ENCODE measurements at regions not wholly inside any gene's neighbourhood (a gene's known extent, or its start where the extent isn't known, plus 50 kb on each side); places are given as distances from the start of the nearest gene placed in this dataset.
A peak's percentile ranks its signal among the peaks of the same experiment; 100 is the strongest.

DNA sequence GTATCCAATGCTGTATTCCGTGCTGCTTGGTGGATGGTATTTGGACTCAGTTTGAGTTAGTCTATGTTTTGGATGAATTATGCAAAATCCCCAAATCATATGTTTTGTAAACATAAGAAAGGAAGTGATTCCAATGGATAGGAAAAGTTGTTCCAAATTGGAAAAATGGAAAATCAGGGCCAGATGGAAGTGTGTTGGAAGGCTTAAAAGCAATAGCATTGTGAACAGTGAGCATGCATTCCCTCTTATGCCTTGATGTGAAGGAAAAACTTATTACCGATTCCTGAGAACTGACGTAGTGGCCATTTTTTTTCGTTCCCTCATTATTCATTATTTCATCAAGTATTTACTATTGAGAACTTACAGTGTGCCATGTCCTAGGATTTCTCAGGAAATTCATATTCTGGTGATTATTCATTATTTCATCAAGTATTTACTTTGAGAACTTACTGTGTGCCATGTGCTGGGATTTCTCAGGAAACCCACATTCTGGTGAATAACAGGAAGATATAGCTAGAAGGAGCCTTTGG, 144.1 kb upstream of the TPRG1 start:
- ATAC-seq = no peak
- DNase-seq = no peak

DNA sequence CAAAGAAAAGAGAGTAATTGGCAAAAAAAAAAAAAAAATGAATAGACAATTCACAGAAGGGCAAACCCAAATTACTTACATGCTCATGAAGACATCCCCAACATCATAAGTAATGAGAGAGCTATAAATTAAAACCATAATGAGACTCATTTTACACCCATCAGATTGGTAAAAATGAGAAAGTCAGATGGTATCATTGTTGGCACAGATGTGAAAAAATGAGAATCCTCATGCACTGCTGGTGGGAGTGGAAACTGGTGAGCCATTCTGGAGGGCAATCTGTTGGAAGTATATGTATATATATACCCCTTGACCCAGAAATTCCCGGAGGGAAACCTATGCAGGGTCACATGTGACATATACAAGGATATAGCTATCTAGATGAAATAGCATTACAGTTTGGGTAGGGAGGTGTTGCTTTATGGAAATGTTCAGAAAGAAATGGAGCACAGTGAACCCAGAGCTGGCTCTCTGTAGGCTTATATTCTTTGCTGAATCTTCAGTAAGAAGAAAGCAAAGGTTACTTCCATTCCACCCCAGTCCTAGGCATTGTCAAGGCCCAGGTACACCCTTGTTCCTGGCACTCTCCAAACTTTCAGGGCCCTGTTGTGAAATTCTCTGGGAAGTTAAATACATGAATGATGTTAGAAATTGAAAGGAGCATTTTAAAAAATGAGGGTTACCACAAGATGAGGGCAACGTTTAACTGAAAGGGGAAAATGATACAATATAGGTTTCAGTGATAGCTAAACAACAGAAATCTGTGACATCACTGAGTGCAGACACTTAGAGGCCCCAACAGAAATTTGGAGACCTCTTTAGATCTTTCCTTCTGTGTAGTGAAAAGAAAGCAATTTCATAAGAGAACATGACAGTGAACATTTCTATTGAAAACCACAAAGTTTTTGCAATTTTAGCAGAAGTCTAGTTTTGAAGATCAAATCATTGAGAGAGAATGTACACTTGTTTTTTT, 132.7 kb upstream of the TPRG1 start:
- no peak for ATAC-seq
- intact Hi-C loops (cut with DNase I, micrococcal nuclease) = no loop called here
- no peak for DNase-seq

More for the DNA sequence above, 144.1 kb upstream of the TPRG1 start:
- intact Hi-C loops (cut with DNase I, micrococcal nuclease) = no loop called here

DNA sequence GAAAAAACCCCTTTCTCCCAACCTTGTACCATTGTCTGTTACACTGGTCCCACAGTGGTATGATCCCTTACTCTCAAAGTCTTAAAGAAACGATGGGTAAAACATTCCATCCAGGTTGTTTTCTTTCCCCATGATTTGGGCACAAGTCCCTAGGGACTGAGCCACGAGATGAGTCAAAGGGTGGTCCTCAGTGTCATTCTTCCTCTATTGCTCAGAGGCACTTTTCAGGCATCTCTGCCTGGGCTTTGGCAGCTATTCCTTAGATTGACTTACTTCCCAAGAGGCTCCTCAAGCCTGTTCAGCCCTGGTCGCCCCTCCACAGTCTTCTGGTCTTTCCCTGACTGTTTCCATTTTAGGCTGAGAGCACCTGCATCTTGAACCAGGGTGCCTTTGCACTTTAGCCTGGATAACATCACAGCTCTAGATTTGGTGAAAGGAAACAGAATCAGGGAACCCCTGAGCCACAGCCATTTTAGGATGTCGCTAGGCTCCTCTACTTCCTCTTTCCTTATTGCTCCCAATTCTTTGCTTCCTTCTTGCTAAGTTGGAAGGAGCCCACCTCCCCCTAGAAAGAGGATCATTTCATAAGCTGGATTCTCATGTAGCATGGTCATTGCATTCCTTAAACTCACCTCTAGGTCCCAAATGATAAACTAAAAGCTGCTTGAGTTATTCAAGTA, 131.0 kb upstream of the TPRG1 start:
- DNase-seq = no peak
- no peak for ATAC-seq
- intact Hi-C loops (cut with DNase I, micrococcal nuclease) = no loop called here

DNA sequence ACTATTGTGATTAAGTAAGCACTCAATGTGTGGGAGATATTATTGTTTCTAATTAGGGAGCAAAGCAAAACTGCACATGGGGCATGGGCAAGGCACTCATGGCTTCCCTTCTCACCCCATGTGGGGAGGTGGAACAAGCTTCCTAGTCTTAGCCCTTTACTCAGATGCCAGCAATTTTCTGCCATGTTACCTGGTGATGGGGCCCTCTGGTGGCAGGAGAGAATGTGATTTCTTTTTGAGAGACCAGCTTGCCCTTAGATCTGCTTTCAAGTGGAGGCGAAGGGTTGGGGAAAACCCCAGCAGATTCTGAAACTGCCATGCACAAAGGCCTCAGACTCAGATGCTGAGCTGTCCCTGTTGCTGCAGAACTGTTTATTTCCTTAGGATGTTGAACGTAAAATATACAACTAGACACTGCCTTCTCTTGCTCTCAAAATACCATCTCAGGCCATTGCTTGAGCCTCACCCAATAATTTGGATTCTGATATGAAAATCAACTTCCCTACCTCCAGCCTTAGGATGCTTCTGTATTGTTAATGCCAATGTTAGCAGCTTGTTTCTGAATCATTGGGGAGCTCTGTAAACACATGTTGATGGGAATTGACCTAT, 130.2 kb upstream of the TPRG1 start:
- intact Hi-C loops (cut with DNase I, micrococcal nuclease) = no loop called here
- ATAC-seq = peak; percentile 60
- peak in 1 of 2 donors; percentile 43 for DNase-seq

DNA sequence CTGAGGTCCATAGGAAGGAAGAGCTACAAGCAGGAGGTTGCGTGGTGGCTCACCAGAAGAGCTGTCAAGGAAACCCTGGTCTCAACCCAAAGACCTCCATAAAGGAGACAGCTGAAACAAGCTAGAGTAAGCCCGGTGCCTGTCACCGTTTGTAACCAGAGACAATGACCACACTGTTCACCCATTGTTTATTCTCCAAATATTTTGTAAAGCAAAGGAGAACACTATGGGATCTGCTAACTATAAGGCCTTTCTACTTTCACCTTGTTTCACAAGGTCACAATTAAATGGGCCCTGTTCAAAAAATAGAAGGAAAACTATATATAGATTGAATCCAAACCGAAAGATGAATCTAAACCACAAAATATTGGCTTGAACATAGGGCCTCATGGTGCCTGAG, 128.9 kb upstream of the TPRG1 start:
- ATAC-seq = no peak
- intact Hi-C loops (cut with DNase I, micrococcal nuclease) = no loop called here
- DNase-seq = no peak

DNA sequence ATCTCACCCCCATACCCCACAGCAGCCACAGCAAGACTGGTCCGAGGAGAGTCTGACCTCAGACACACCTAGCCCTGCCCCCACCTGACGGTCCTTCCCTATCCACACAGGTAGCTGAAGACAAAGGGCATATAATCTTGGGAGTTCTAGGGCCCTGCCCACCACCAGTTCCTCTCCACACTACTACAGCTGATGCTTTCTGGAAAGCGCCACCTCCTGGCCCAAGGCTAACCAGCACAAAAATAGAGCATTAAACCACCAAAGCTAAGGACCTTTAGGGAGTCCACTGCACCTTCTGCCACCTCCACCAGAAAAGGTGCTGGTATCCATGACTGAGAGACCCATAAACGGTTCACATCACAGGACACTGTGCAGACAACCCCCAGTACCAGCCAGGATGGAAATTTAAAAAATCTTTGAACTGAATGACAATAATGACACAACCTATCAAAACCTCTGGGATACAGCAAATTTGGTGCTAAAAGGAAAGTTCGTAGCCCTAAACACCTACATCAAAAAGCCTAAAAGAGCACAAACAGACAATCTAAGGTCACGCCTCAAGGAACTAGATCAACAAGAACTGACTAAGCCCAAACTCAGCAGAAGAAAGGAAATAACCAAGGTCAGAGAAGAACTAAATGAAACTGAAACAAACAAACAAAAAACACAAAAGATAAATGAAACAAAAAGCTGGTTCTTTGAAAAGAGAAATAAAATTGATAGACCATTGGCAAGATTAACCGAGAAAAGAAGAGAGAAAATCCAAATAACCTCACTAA, 122.1 kb upstream of the TPRG1 start:
- no peak for ATAC-seq
- DNase-seq = peak in 1 of 2 donors; percentile 8
- intact Hi-C loops (cut with DNase I, micrococcal nuclease) = no loop called here

DNA sequence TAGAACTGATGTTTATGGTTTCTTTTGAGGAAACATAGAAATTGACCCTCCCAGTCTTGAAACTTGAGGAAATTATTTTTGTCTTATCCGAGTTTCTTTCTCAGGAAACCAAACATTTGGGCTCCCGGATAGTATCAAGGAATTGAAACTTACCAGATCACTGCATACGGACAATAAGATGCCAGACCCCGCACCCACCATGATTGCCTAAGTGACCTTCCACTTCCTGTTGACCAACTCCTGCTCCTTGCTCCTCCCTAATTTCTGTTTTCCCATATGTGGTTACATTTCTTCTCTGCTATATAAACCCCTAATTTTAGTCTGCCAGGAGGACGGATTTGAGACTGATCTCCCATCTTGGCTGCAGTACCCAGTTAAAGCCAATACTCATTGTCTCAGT, 118.4 kb upstream of the TPRG1 start:
- DNase-seq (no peak), ATAC-seq (no peak)
- intact Hi-C loops (cut with DNase I, micrococcal nuclease) = no loop called here

DNA sequence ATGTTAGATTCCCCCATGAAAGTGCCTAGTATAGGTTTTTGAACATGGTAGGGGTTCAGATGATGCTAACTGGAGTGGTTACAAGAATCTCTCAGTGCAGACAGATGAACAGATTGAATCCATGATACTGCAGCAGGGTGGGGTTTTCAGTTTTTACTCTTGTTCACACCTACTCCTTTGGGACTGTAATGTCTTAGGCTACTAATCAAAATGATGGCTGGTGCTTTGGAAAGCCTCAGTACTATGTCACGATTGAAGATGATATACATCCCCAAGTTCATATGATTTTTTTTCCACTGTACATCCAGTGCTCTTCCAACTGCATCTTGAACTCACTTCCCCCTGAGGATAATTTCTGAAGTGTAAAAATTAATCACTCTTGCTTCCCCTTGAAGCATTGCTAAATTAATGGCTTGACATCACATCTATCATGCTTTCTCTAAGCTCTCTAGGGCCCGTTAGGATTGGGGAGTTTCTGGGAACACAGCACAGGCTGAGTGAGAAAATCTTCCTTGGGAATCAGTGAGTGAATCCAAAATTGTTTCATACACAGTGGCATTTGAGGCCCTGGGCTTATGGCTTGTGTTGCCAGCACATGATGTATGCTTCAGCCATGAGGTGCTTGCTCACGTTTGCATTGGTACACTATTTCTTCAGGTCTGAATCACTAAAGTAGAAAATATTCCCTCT, 115.0 kb upstream of the TPRG1 start:
- DNase-seq = no peak
- no peak for ATAC-seq
- intact Hi-C loops (cut with DNase I, micrococcal nuclease) = no loop called here

DNA sequence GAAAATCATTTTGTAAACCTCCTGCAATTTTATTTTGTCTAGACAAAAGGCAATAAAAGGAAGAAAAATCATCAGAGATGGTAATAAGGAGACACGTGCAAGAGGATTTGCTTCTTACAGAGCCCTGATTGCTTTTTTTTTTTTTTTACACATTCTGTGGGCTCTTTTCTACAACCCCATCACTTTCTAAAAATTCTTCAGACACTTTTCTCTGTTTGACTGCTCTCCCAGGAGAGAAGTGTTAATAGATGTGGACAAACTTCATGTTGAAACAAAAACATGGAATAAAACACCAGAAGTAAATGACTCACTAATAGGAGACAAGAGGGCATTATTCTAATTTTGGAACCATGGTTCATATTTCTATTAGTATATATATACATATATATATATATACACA, 114.4 kb upstream of the TPRG1 start:
- intact Hi-C loops (cut with DNase I, micrococcal nuclease) = no loop called here
- DNase-seq = no peak
- ATAC-seq = no peak

DNA sequence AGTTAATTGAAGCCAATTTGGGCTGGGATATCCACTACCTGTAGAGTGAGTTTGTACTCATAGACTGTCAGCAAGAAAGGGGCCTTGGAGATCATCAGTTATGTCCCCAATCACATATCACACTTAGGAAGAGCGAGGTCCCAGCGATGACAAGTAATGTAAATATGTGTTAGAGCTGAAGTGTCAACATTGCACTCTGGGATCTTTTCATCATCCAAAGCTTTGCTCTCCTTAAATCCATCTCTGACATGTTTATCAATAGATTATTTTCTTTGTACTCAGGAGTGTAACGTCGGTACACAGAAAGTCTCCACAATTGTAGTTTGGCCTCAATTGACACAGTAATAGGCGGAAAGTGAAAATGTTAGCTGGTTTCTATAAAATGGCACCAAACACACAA, 113.7 kb upstream of the TPRG1 start:
- DNase-seq = no peak
- intact Hi-C loops (cut with DNase I, micrococcal nuclease) = no loop called here
- no peak for ATAC-seq

DNA sequence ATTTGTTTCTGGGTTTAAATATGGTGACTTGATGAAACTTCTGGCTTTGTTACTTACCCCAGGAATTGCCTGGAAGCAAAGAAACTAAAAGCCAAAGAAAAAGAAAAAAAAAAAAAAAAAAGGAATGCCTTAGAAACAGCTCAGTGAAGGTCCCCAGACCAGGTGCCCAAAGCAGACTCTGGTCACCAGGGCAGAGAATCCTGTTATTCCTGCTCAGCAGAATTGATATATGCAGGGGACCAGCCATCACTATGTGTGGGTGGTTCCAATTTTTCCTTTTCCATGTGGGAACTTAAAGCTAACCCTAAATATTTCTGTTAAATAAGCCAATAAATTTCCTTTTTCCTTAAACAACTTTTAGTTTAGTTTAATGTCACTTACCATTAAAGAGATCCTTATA, 100.8 kb upstream of the TPRG1 start:
- no peak for ATAC-seq
- intact Hi-C loops (cut with DNase I, micrococcal nuclease) = no loop called here
- DNase-seq = no peak

DNA sequence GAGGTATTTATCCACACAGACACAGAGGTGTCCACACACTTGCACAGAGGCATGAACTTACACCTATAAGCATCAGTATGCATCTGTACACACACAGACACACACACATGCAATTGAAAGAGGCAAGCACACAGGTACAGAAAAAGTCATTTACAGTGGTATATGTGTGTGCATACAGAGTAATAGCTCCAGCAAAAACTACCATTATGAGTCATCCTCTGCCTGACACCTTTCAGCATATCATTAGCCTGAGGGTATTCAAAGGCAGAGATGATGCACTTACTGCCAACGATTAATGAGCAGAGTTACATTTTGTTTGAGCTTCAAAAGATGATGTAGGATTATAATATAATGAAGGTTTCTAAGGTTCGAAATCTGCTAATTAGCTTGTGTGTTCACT, 100.3 kb upstream of the TPRG1 start:
- no peak for DNase-seq
- intact Hi-C loops (cut with DNase I, micrococcal nuclease) = no loop called here
- ATAC-seq = no peak

DNA sequence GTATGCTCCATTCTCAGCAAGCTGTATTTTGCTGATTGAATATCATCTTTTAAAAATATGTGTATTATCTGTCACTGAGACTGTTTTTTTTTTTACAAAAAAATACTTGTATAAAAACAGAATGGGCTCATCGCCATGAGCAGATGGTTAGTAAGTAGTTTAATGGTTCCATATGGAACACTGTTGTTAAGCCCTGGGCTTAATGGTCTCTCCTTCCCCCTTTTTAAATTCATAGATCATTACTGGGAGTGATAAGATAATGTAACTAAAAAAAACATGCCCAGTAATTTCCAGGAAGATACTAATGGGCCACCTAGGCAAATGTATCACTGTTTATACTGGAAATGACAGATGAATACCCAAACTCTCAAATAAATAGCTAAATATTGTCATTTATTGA, 95.3 kb upstream of the TPRG1 start:
- ATAC-seq (no peak), DNase-seq (no peak)

DNA sequence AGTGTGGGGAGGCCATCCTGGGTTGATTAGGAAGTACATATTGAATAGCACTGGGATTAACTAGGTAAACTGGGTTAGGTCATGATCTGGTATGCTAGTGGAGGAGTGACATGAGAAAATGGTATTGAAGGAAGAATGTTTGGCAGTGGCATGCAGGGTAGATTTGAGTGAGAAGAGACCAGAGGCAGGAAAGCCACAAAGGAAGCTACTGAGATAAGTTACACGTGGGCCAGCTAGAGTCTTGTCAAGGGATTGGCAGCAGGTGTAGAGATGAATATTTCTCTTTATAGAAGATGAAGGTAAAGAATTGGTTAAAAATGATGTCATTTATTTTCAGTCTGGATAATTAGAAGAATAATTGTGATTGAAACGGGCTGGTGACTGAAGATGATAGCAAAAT, 91.0 kb upstream of the TPRG1 start:
- no peak for DNase-seq
- no peak for ATAC-seq
- intact Hi-C loops (cut with DNase I, micrococcal nuclease) = no loop called here

More for the DNA sequence above, 95.3 kb upstream of the TPRG1 start:
- intact Hi-C loops (cut with DNase I, micrococcal nuclease) = no loop called here

DNA sequence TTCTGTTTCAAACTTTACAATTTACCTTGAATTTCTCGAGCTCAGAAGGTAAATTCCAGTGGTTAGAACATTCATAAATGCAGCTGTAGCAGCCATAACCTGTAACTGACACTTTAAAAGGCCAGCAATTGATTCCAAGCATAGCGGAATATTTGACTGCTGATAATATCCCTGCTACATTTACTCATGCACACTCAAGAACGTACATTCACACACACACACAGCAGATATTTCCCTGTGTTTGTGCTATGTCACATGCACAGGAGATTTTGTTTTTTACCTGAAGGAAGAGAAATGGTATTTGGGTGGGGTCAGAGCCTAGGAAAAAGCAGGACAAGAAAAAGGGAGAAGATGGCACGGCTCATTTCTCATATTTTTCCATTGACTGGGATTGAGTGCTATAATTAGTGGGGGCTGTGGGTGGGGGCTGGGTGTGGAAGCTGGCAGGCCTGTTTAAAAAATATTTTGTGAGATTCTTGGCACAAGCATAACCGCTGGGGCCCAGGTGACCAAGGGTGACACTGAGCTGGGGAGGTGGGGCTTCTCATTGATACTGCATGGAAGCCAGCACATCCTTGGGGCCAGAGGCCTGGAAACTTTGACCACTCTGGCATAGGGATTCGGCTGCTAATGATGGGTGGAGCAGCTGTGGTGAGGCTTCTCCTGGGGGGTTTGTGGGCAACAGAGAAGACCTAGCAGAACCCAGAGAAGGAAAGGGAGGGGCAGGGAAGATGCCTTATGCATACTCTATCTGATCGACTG, 88.9 kb upstream of the TPRG1 start:
- DNase-seq (no peak), ATAC-seq (no peak)
- intact Hi-C loops (cut with DNase I, micrococcal nuclease) = no loop called here

DNA sequence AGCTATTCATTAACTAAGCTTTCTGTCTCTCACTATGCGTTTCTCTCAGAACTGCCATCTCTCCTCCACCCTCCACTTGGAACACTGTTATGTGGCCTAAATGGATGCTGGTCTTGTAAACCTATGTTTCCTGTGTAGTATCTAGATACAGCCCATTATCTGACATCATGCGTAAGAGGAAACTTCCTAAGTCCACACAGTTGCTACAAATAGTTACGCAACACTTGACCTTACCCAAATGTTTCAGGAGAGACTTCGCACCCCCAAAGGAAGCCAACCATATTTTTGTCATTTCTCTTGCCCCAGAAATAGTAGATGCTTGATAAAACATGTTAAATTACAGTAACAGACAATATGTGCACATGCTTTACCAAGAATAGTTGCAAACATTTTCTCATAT, 87.2 kb upstream of the TPRG1 start:
- intact Hi-C loops (cut with DNase I, micrococcal nuclease) = no loop called here
- DNase-seq (no peak), ATAC-seq (no peak)

DNA sequence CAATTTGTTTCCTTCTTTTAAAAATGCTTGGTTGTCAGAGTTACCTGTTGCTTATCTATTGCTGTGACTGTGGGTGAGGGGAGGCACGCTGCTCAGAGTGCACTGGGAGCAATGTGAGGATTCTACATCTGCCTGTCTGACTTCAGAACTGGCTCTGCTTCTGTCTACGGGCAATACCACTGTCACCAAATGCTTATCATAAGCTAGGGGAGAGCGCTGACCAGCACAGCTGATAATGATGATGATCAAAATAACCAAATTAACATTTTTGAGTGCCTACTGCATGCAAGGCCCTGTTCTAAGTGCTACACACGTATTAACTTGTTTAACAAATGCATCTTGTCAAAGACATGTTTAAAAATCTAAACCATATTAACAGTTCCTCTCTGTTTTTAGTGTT, 79.2 kb upstream of the TPRG1 start:
- no peak for ATAC-seq
- intact Hi-C loops (cut with DNase I, micrococcal nuclease) = no loop called here
- no peak for DNase-seq

DNA sequence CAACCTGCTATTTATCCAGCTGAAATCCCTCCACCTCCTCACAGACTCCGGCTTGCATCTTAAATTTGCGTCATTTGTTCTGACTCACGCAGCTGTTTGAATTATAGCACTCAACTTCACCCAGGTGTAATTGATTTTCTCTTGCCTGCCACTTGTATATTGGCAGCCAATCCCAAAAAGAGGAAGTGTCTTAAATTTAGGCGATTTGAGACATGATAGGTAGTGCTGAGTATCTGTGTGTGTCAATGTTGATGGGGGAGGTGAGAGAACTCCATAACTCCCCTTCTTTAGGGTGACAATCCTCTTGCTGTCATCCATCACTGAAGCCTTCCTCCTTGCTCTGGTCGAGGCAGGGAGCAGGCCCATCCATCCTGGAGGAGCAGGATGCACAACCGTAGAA, 77.2 kb upstream of the TPRG1 start:
- no peak for ATAC-seq
- intact Hi-C loops (cut with DNase I, micrococcal nuclease) = no loop called here

More for the DNA sequence above, 77.2 kb upstream of the TPRG1 start:
- no peak for DNase-seq
